Left ventricle myocardium inferior (tissue), 1 donor: ENCODE measurements at regions not wholly inside any gene's neighbourhood (a gene's known extent, or its start where the extent isn't known, plus 50 kb on each side); places are given as distances from the start of the nearest gene placed in this dataset.
A peak's percentile ranks its signal among the peaks of the same experiment; 100 is the strongest.

Source experiments
- DNase-seq: peaks from one replicate; pipeline ENCODE4 v3.0.0-alpha.2; 2020
- H3K27ac ChIP-seq: fragments of 200-600 bp; replicated peaks from 2 replicates; pipeline ENCODE4 v1.8.0; 2021
- H3K27me3 ChIP-seq: fragments of 200-600 bp; 2 replicates; pipeline ENCODE4 v1.8.0; 2021; ENCODE audit warnings: low read depth
- H3K36me3 ChIP-seq: fragments of 200-600 bp; 2 replicates; pipeline ENCODE4 v1.8.0; 2021
- H3K4me1 ChIP-seq: fragments of 200-600 bp; 2 replicates; pipeline ENCODE4 v1.8.0; 2021
- H3K4me3 ChIP-seq: fragments of 200-600 bp; 2 replicates; pipeline ENCODE4 v1.8.0; 2021; ENCODE audit warnings: mild to moderate bottlenecking, moderate library complexity
- H3K9me3 ChIP-seq: fragments of 200-600 bp; replicated peaks from 2 replicates; pipeline ENCODE4 v1.8.0; 2021
- CTCF ChIP-seq: fragments of 200-600 bp; IDR thresholded peaks from 2 replicates; pipeline ENCODE4 v1.8.0; 2021; ENCODE audit warnings: antibody characterized with exemption, mild to moderate bottlenecking, borderline replicate concordance
- intact Hi-C: fragments of 100-400 bp; cut with micrococcal nuclease; formaldehyde crosslinking; loops from one replicate; pipeline ENCODE4 v1.11.0; 2022
- donor health status: DM: no; HTN: yes; CAD: no; lungs with severe emphysema.

- H3K4me1 ChIP-seq = peaks cover 36% of the 10 kb centered on the region
- H3K4me3 ChIP-seq = no peak overlapping the region
- H3K9me3 ChIP-seq = no peaks in the 10 kb centered on the region
- no peaks in the 10 kb centered on the region for H3K27me3 ChIP-seq
- DNase-seq = no peak
- intact Hi-C loops = no loop called here
- no peak for TF ChIP-seq CTCF
- H3K27ac ChIP-seq = peak overlapping the region; percentile 81
- H3K36me3 ChIP-seq = no peaks in the 10 kb centered on the region
Observed at GRCh38 chr2:133766164-133766832, 198.0 kb upstream of the NCKAP5 start.

DNA sequence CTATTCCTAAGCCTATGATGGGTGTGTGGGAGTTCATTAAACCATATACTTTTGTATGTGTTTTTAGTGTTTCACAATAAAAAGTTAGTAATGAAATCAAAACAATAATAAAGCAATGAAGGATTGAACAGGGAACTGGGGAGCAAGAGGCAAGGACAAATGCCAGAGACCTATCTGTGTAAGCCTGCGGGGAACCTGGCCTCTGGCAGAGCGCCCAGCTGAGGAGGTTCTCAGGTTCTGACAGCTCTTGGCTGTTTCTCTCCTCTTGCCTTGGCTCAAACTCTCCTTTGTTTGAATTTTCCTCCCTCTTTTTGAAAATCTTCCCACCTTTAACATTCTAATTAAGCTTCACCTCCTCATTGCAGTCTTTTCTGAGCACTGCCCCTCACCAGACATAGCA lies 200.0 kb upstream of the NCKAP5 start:
- peaks cover 44% of the 10 kb centered on the region for H3K4me1 ChIP-seq
- no peaks in the 10 kb centered on the region for H3K9me3 ChIP-seq
- no peak overlapping the region for H3K4me3 ChIP-seq
- no peaks in the 10 kb centered on the region for H3K27me3 ChIP-seq
- no peaks in the 10 kb centered on the region for H3K36me3 ChIP-seq
- TF ChIP-seq CTCF = no peak
- H3K27ac ChIP-seq = peak overlapping the region; percentile 56
- DNase-seq = peak; percentile 76
- intact Hi-C loops = no loop called here

DNA sequence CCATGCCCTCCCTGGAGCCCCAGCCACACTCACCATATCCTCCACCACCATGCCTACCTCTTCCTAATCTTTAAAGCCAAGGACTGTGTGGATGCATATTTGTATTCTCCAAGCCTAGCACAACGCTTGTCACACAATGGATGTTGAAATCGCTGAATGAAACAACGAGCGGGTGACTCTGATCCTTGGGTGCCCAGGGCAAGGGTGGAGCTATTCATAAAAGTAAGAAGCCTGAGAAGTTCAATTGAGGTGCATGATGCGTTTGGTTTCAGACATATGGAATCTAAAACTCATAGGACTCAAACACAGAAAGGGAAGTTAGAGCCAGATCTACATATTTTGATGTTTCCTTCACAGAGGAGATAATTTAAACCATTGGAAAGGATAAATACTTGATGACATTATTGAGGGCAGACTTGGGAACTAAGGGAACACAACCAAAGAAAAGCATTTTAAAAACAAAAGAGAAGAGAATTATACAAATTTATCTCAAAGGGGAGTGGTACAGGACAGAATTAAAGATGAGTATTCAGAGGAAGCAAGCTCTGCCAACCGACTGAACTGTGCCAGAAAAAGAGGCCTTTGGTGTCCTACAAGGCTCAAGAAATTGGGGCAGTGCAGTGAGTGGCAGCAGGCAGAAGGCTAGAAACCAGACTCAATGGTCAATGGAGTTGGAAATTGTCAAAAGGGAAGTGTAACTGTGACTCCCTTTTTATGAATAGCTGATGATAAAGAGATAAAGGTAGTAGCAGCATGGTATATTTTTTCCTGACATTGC lies 200.6 kb upstream of the NCKAP5 start:
- intact Hi-C loops = no loop called here
- H3K4me3 ChIP-seq = no peak overlapping the region
- no peaks in the 10 kb centered on the region for H3K9me3 ChIP-seq
- TF ChIP-seq CTCF = no peak
- peaks cover 50% of the 10 kb centered on the region for H3K4me1 ChIP-seq
- DNase-seq = no peak
- H3K27ac ChIP-seq = peak overlapping the region; percentile 56
- no peaks in the 10 kb centered on the region for H3K36me3 ChIP-seq
- H3K27me3 ChIP-seq = no peaks in the 10 kb centered on the region

DNA sequence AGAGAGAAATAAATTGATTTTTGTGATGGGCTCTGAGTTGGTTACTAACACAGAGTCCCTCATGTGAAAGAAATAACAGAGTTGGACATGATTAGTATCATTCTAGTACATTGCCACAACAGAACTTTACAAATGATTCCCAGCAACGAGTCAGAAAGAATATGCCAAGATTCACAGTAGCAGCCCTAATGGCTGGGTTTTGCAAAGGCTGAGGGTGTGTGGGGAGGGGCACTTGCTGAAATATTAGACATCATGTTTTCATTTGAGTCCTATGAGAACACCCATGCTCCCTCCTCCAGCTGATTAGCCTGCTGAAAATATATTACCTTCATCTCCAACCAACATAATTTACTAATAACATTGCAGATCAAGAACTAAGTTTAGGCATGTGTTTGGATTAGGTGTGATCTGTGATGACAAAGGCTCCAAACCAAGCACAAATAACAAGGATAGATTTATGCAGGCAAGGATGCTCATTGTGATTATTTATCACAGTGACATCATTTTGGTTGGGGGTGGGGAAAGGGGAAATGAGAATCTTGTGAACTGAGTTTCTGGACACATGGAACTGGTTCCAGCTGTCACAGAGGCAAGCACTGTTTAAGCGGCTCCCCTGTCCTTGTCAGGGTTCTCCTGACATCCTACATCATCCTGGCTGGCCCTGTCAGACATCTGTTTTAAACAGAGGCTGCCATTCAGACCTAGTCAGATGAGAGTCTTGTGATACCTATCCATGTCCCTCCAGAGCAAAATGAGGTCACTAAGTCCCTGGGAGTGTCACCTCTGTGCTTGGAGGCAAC lies 205.8 kb upstream of the NCKAP5 start:
- Histone ChIP-seq H3K27me3 (no peaks in the 10 kb centered on the region), H3K9me3 (no peaks in the 10 kb centered on the region), H3K4me1 (peaks cover 36% of the 10 kb centered on the region), H3K27ac (peak overlapping the region; percentile 81), H3K36me3 (no peaks in the 10 kb centered on the region), H3K4me3 (no peak overlapping the region)
- no peak for DNase-seq
- TF ChIP-seq CTCF = no peak
- intact Hi-C loops = loop anchor here (10.0 kb wide), 1 partner anchor 189 kb away; no protein-coding TSS in a partner anchor

GRCh38 chr2:133774654-133775015 lies 206.4 kb upstream of the NCKAP5 start:
- Histone ChIP-seq H3K9me3 (no peaks in the 10 kb centered on the region), H3K4me1 (peaks cover 35% of the 10 kb centered on the region), H3K27me3 (no peaks in the 10 kb centered on the region), H3K4me3 (no peak overlapping the region), H3K27ac (peak overlapping the region; percentile 81), H3K36me3 (no peaks in the 10 kb centered on the region)
- DNase-seq = peak; percentile 29
- no peak for TF ChIP-seq CTCF
- intact Hi-C loops = loop anchor here (10.0 kb wide), 1 partner anchor 190 kb away; no protein-coding TSS in a partner anchor
